H1 (cell line): ENCODE measurements at regions not wholly inside any gene's neighbourhood (a gene's known extent, or its start where the extent isn't known, plus 50 kb on each side); places are given as distances from the start of the nearest gene placed in this dataset.

Source experiments
- CTCF ChIA-PET: fragments of 300-600 bp; sonication (Branson Sonifier 250); formaldehyde crosslinking; loops from one replicate; lab custom pipeline; 2021; ENCODE audit not compliant: partially characterized antibody; lab: Charles Lee
- POLR2A ChIA-PET: fragments of 300-600 bp; sonication (Branson Sonifier 250); formaldehyde crosslinking; loops from one replicate; lab custom pipeline; 2021; ENCODE audit warnings: inconsistent platforms; ENCODE audit not compliant: partially characterized antibody; lab: Charles Lee
- DNase-seq, 2 experiments: peaks; one replicate each; pipeline versions ENCODE4 v3.0.0 to v3.0.0-alpha.2; 2010 to 2022; ENCODE audit warnings: low spot score in 2 of 2, low read depth in 1 of 2, mixed read lengths in 1 of 2
- FAIRE-seq: peaks from 2 replicates; lab custom pipeline; 2011; peaks lifted over from hg19 to GRCh38; lab: Jason Lieb, UNC
- H2AFZ ChIP-seq: 2 replicates; pipeline ENCODE4 v1.8.1; 2012; ENCODE audit warnings: low read length, inconsistent platforms
- H2AK5ac ChIP-seq: 2 replicates; pipeline ENCODE4 v1.6.1; 2013; ENCODE audit warnings: low read depth, low read length
- H2BK120ac ChIP-seq: replicated peaks from 2 replicates; pipeline ENCODE3; 2013; ENCODE audit warnings: low read depth, low read length, inconsistent platforms
- H2BK12ac ChIP-seq: 2 replicates; pipeline ENCODE4 v1.6.1; 2013; ENCODE audit warnings: low read depth, low read length
- H2BK15ac ChIP-seq: 2 replicates; pipeline ENCODE4 v1.6.1; 2013; ENCODE audit warnings: low read length
- H2BK20ac ChIP-seq: 2 replicates; pipeline ENCODE4 v1.6.1; 2013; ENCODE audit warnings: low read length
- H2BK5ac ChIP-seq: 2 replicates; pipeline ENCODE4 v1.6.1; 2013; ENCODE audit warnings: low read depth, low read length
- H3K14ac ChIP-seq: 2 replicates; pipeline ENCODE4 v1.6.1; 2013; ENCODE audit warnings: inconsistent platforms; ENCODE audit not compliant: insufficient read length
- H3K18ac ChIP-seq: 2 replicates; pipeline ENCODE4 v1.6.1; 2013; ENCODE audit warnings: low read length; ENCODE audit errors: extremely low read depth
- H3K23ac ChIP-seq: 2 replicates; pipeline ENCODE4 v1.6.1; 2013; ENCODE audit warnings: inconsistent platforms; ENCODE audit not compliant: insufficient read length
- H3K23me2 ChIP-seq: 2 replicates; pipeline ENCODE4 v1.6.1; 2013; ENCODE audit warnings: low read depth, low read length
- H3K27ac ChIP-seq: 2 replicates; pipeline ENCODE4 v1.6.1; 2011; ENCODE audit warnings: low read depth, low read length, inconsistent platforms
- H3K27me3 ChIP-seq, 4 experiments: replicated peaks in 1 of 4; 1 replicate in 1 of 4; 2 replicates in 3 of 4; pipeline versions ENCODE4 v1.6.1 to v1.8.1; 2011 to 2013; ENCODE audit warnings: low read length in 3 of 4, mild to moderate bottlenecking in 3 of 4, inconsistent platforms in 2 of 4, mixed read lengths in 2 of 4, moderate library complexity in 1 of 4; ENCODE audit not compliant: control insufficient read depth in 3 of 4, insufficient read depth in 3 of 4; ENCODE audit errors: extremely low read depth in 1 of 4
- H3K36me3 ChIP-seq, 4 experiments: 2 replicates each; pipeline versions ENCODE4 v1.6.1 to v1.8.1; 2011 to 2013; ENCODE audit warnings: mild to moderate bottlenecking in 4 of 4, low read length in 3 of 4, moderate library complexity in 2 of 4, control low read depth in 1 of 4, inconsistent platforms in 1 of 4; ENCODE audit not compliant: insufficient read depth in 4 of 4, control insufficient read depth in 2 of 4
- H3K4ac ChIP-seq: replicated peaks from 2 replicates; pipeline ENCODE3; 2013; ENCODE audit warnings: low read length, low read depth, mixed read lengths, inconsistent platforms; ENCODE audit not compliant: insufficient read length
- H3K4me1 ChIP-seq, 4 experiments: replicated peaks in 1 of 4; 1 replicate in 1 of 4; 2 replicates in 3 of 4; pipeline versions ENCODE4 v1.6.1 to v1.8.1; 2011 to 2013; ENCODE audit warnings: low read length in 3 of 4, inconsistent platforms in 2 of 4, mixed read lengths in 1 of 4; ENCODE audit not compliant: insufficient read depth in 4 of 4, control insufficient read depth in 3 of 4
- H3K4me2 ChIP-seq, 2 experiments: 2 replicates each; pipeline versions ENCODE4 v1.6.1 to v1.8.1; 2011 to 2013; ENCODE audit warnings: low read depth in 2 of 2, low read length in 2 of 2, control low read depth in 1 of 2, inconsistent platforms in 1 of 2, mild to moderate bottlenecking in 1 of 2; ENCODE audit not compliant: insufficient read depth in 1 of 2
- H3K4me3 ChIP-seq, 4 experiments: fragments of 200-600, 300-600 bp in 1 of 4; sonication (generic), shearing (Covaris generic), sonication (Bioruptor Twin) in 1 of 4; 2 replicates each; pipeline versions ENCODE4 v1.5.1 to v1.8.1; 2011 to 2016; ENCODE audit warnings: low read length in 4 of 4, low read depth in 3 of 4, control low read depth in 2 of 4, inconsistent platforms in 2 of 4, mild to moderate bottlenecking in 2 of 4, mixed read lengths in 1 of 4, moderate library complexity in 1 of 4; ENCODE audit not compliant: insufficient read depth in 2 of 4; ENCODE audit errors: extremely low read depth in 1 of 4
- H3K56ac ChIP-seq: replicated peaks from 2 replicates; pipeline ENCODE3; 2013; ENCODE audit warnings: low read depth, mild to moderate bottlenecking, mixed read lengths, low read length, inconsistent platforms; ENCODE audit not compliant: insufficient read length
- H3K79me1 ChIP-seq: 2 replicates; pipeline ENCODE4 v1.6.1; 2013; ENCODE audit warnings: low read depth, low read length, control low read depth
- H3K79me2 ChIP-seq, 2 experiments: 2 replicates each; pipeline versions ENCODE4 v1.6.1 to v1.8.1; 2012 to 2013; ENCODE audit warnings: low read length in 2 of 2, mild to moderate bottlenecking in 2 of 2, inconsistent platforms in 1 of 2; ENCODE audit not compliant: insufficient read depth in 2 of 2, control insufficient read depth in 1 of 2
- H3K9ac ChIP-seq, 4 experiments: replicated peaks in 1 of 4; 1 replicate in 1 of 4; 2 replicates in 3 of 4; pipeline versions ENCODE4 v1.6.1 to v1.8.1; 2011 to 2013; ENCODE audit warnings: low read depth in 3 of 4, low read length in 3 of 4, control low read depth in 2 of 4, mild to moderate bottlenecking in 2 of 4, moderate library complexity in 2 of 4, inconsistent platforms in 1 of 4; ENCODE audit errors: extremely low read depth in 1 of 4
- H3K9me3 ChIP-seq, 2 experiments: 2 replicates each; pipeline versions ENCODE4 v1.6.1 to v1.8.1; 2012 to 2013; ENCODE audit warnings: mild to moderate bottlenecking in 2 of 2, moderate library complexity in 2 of 2, control low read depth in 1 of 2, inconsistent platforms in 1 of 2, low read depth in 1 of 2, low read length in 1 of 2, mixed read lengths in 1 of 2; ENCODE audit not compliant: insufficient read depth in 2 of 2
- H4K20me1 ChIP-seq, 2 experiments: replicated peaks in 1 of 2; 2 replicates each; pipeline versions ENCODE3 to v1.8.1; 2011 to 2013; ENCODE audit warnings: inconsistent platforms in 2 of 2, low read length in 2 of 2, mild to moderate bottlenecking in 1 of 2; ENCODE audit not compliant: insufficient read depth in 2 of 2, control insufficient read depth in 1 of 2
- H4K5ac ChIP-seq: 2 replicates; pipeline ENCODE4 v1.6.1; 2013; ENCODE audit warnings: low read length, low read depth, mixed read lengths, inconsistent platforms; ENCODE audit not compliant: insufficient read length
- H4K8ac ChIP-seq: 2 replicates; pipeline ENCODE4 v1.8.0; 2013; ENCODE audit warnings: mild to moderate bottlenecking, moderate library complexity, low read length, inconsistent platforms; ENCODE audit not compliant: insufficient read depth; ENCODE audit errors: extremely low read depth
- H4K91ac ChIP-seq: replicated peaks from 2 replicates; pipeline ENCODE3; 2013; ENCODE audit warnings: low read length, mixed read lengths, inconsistent platforms; ENCODE audit not compliant: insufficient read length
- ASH2L ChIP-seq: fragments of 200-600, 300-600 bp; sonication (generic); IDR thresholded peaks from one replicate; pipeline ENCODE4 v1.7.1; 2017; ENCODE audit warnings: low read length
- CEBPB ChIP-seq: IDR thresholded peaks from 2 replicates; pipeline ENCODE4 v1.6.1; 2012; ENCODE audit warnings: low read depth, low read length
- ZNF274 ChIP-seq: IDR thresholded peaks from 2 replicates; pipeline ENCODE4 v1.7.0; 2012; ENCODE audit warnings: low read length, borderline replicate concordance; ENCODE audit errors: extremely low read depth
- WGBS, 2 experiments: shearing (Covaris generic) in 1 of 2; methylation state at CpG; one replicate each; pipeline versions ENCODE4 v1.1.6 to v1.1.7; 2013 to 2015; ENCODE audit warnings: low lambda C conversion rate in 2 of 2, mixed read lengths in 2 of 2, inconsistent platforms in 1 of 2, low coverage in 1 of 2, missing lambda C conversion rate in 1 of 2; ENCODE audit not compliant: insufficient replicate concordance in 2 of 2, insufficient coverage in 1 of 2, insufficient read length in 1 of 2; ENCODE audit errors: extremely low coverage in 1 of 2, missing lambda C conversion rate in 1 of 2; 5-methylcytosine and 5-hydroxymethylcytosine counted together
- TF ChIP-seq, protein P1 (sequence below): IDR thresholded peaks from 2 replicates; pipeline ENCODE4 v1.6.1; 2011; ENCODE audit warnings: low read depth, mild to moderate bottlenecking, low read length; ENCODE audit not compliant: insufficient read depth

DNA sequence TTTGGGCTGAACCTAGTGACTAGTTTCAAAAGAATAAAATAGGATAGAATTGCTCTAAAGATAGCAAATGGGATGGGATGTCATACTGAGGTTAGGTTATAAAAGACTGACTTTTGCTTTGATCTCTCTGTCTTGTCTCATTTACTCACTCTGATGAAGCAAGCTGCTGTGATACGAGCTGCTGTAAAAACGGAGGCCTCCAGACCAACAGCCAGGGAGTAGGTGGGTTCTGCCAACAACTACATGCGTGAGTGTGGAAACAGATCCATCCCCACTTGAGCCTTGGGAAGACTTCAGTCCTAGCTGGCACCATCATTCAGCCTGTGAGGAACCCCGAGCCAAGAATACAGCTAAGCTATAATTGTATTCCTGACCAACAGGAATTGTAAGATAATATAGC is 373.9 kb upstream of the CA10 start:
- no peaks in the 10 kb centered on the region for H3K27me3 ChIP-seq
- no peak overlapping the region for H3K4ac ChIP-seq
- no peaks in the 10 kb centered on the region for H4K20me1 ChIP-seq
- no peak overlapping the region for H2BK15ac ChIP-seq
- no peak overlapping the region for H2AK5ac ChIP-seq
- no peaks in the 10 kb centered on the region for H3K36me3 ChIP-seq
- no peak overlapping the region for H4K8ac ChIP-seq
- no peak overlapping the region for H2BK5ac ChIP-seq
- H3K18ac ChIP-seq, result no peak overlapping the region
- CTCF ChIA-PET, result interaction anchor here (1.3 to 1.4 kb wide), 3 partner anchors 10 to 148 kb away, joined by 3 to 4 read pairs (median 3); no protein-coding TSS in a partner anchor
- H3K79me1 ChIP-seq, result no peaks in the 10 kb centered on the region
- DNase-seq (no peak), FAIRE-seq (no peak)
- H3K14ac ChIP-seq, result no peak overlapping the region
- WGBS, 2 experiments, result 90% methylated on average over 4 of the region's 4 CpGs; no CpG with 5 or more reads in 1 of the 2 experiments
- H3K56ac ChIP-seq, result no peak overlapping the region
- H3K23ac ChIP-seq, result no peak overlapping the region
- no peak overlapping the region for H2BK20ac ChIP-seq
- H3K9me3 ChIP-seq, result no peaks in the 10 kb centered on the region
- no peaks in the 10 kb centered on the region for H3K23me2 ChIP-seq
- H4K5ac ChIP-seq, result no peak overlapping the region
- H2BK120ac ChIP-seq, result no peak overlapping the region
- H2AFZ ChIP-seq, result no peak overlapping the region
- H3K4me1 ChIP-seq, result peaks cover 0 to 3% (median 0%) of the 10 kb centered on the region in 4 experiments; a peak in 1 of 7 replicates
- no peak overlapping the region for H4K91ac ChIP-seq
- TF ChIP-seq ASH2L, result no peak
- TF ChIP-seq ZNF274, result no peak
- no peak for TF ChIP-seq CEBPB
- TF ChIP-seq, protein P1, sequence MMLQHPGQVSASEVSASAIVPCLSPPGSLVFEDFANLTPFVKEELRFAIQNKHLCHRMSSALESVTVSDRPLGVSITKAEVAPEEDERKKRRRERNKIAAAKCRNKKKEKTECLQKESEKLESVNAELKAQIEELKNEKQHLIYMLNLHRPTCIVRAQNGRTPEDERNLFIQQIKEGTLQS, result no peak
- TF ChIP-seq, all 59 proteins: peak for 0
- H3K4me2 ChIP-seq, result no peak overlapping the region
- no peaks in the 10 kb centered on the region for H3K79me2 ChIP-seq
- H3K27ac ChIP-seq, result no peak overlapping the region
- H3K9ac ChIP-seq, result no peak overlapping the region
- POLR2A ChIA-PET, result no interaction called here
- H3K4me3 ChIP-seq, result no peak overlapping the region
- no peak overlapping the region for H2BK12ac ChIP-seq
